ENCODE measurements at regions not wholly inside any gene's neighbourhood (a gene's known extent, or its start where the extent isn't known, plus 50 kb on each side); places are given as distances from the start of the nearest gene placed in this dataset.
"Not testable (repeated sequence)": the region's sequence is repeated elsewhere in the genome, so short reads cannot be mapped to it uniquely, and the experiment has no call there.

DNA sequence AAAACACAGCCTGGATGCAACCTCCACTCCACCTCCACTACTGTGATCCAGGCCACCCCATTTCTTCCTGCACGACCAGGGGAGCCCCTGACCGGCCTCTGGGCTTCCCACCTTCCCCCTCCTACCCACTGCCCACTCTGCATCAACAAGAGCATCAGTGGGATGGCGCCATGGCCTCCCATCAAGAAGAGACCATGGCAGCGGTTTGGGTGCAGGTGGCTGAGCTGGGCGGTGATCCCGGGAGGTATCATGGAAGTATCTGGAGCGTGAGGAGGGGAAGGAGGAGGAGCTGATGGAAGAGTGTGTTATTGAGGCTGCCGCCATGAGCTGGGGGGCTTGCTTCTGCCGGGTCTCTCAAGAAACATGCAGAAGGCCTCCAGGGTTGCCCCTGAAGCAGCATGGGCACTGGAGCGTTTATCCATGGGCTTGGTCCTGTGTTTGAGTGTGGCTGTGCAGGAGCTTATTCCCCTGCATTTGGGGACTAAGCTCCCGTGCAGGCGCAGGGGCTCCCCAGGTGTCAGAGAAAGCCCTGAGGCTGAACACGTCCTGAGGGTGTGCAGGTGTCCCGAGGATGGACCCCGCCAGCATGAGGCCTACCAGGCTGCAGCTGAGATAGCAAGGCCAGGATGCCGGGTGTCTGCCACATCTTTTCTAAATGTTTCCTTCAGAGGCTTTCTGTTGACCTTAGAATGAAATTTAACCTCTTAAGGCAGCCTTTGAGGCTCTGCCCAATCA lies 99.2 kb upstream of the PCBD1 start:
- Mint-ChIP-seq H3K27ac (no peak overlapping the region), H3K4me1 (ENCODE audit: low read depth) (peaks cover 16% of the 10 kb centered on the region)

DNA sequence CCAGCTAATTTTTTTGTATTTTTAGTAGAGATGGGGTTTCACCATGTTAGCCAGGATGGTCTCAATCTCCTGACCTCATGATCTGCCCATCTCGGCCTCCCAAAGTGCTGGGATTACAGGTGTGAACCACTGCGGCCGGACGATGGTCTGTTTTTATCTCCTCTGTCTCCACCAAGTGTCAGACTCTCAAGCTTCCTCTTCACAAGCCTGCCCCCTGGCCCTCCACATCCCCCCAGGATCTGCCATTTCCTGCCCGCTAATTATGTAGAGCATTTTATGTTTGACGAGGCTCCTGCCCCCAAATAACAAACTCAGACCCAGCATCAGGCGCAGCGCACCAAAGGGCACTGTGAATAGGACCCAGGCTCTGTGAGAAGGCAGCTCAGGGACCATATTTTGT lies 101.8 kb upstream of the PCBD1 start:
- H3K27ac Mint-ChIP-seq; ATAC-seq; intact Hi-C loops (cut with micrococcal nuclease); CTCF ChIA-PET; H3K27me3 Mint-ChIP-seq; H3K9me3 Mint-ChIP-seq; DNase-seq; H3K36me3 Mint-ChIP-seq (ENCODE audit: low read depth); H3K4me3 Mint-ChIP-seq; H3K4me1 Mint-ChIP-seq (ENCODE audit: low read depth): not testable (repeated sequence)
- POLR2A ChIA-PET, result interaction anchor here (0.7 kb wide), 1 partner anchor 325 kb away, joined by 3 read pairs; no protein-coding TSS in a partner anchor

More for the DNA sequence above, 99.2 kb upstream of the PCBD1 start:
- no peak for DNase-seq
- ATAC-seq, result no peak
- intact Hi-C loops (cut with micrococcal nuclease), result no loop called here
- CTCF ChIA-PET, result no interaction called here
- Mint-ChIP-seq H3K27me3 (no peaks in the 10 kb centered on the region), H3K36me3 (ENCODE audit: low read depth) (no peaks in the 10 kb centered on the region), H3K4me3 (no peak overlapping the region), H3K9me3 (no peaks in the 10 kb centered on the region)
- POLR2A ChIA-PET, result no interaction called here
- TF ChIP-seq, protein P1, sequence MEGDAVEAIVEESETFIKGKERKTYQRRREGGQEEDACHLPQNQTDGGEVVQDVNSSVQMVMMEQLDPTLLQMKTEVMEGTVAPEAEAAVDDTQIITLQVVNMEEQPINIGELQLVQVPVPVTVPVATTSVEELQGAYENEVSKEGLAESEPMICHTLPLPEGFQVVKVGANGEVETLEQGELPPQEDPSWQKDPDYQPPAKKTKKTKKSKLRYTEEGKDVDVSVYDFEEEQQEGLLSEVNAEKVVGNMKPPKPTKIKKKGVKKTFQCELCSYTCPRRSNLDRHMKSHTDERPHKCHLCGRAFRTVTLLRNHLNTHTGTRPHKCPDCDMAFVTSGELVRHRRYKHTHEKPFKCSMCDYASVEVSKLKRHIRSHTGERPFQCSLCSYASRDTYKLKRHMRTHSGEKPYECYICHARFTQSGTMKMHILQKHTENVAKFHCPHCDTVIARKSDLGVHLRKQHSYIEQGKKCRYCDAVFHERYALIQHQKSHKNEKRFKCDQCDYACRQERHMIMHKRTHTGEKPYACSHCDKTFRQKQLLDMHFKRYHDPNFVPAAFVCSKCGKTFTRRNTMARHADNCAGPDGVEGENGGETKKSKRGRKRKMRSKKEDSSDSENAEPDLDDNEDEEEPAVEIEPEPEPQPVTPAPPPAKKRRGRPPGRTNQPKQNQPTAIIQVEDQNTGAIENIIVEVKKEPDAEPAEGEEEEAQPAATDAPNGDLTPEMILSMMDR (IDR thresholded peaks at IDR 0.05), result no peak

DNA sequence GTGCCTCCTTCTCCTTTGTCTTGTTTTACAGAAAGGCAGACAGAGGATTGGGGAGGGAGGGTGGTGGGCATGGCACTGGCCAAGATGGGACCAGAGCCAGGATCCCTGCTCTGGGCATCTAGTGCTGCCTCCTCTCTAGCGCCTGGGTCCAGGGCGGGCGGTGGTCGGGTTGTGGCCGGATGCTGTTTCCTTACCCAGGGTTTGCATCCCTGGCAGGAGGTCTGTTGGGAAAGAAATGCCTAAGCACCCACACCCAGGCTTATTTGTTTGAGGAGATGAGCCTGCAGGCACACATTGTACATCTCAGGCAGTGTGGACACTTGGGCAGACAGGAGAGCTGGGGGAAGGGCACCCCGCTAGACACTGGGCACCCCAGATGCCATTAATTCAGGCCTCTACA lies 102.3 kb upstream of the PCBD1 start:
- DNase-seq, result no peak
- H3K9me3 Mint-ChIP-seq, result no peaks in the 10 kb centered on the region

DNA sequence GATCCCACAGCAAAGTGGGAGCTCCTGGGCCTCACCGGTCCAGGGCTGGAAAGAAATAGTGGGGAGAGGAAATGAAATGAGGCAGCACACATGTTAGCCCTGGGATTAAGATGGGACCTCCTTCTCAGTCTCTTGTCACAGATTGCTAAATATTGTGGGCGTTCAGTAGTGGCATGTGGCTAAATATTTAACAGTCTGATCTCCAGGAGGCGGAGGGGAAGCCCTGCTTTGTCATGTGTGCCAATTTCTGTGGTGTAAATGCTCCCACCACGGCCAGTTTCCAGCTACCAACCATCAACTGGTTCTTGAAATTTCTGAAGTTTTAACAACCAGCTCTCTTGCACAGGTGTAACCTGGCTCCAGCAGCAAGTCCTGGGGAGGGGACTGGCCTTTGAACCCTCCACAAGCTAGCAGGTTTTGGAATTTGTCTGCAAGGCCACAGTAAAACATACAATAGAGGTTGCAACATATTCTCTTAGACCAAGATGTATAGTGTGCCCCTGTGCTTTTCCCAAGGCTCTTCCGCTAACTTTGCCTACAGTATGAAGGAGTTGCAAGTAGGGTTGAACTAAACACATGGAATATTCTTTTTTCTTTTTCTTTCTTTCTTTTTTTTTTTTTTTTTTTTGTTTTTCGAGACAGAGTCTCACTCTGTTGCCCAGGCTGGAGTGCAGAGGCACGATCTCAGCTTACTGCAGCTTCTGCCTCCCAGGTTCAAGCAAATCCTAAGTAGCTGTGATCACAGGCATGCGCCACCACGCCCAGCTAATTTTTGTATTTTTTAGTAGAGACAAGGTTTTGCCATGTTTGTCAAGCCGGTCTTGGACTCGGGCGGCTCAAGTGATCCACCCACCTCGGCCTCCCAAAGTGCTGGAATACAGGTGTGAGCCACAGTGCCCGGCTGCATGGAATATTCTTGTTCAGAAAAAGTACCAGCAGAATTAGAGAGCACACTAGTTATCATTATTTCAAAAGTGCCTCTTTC lies 103.1 kb upstream of the PCBD1 start:
- no peaks in the 10 kb centered on the region for H3K27me3 Mint-ChIP-seq
- ATAC-seq (no peak), DNase-seq (peak; percentile 11)
- TF ChIP-seq, protein P1 (IDR thresholded peaks at IDR 0.05), result no peak
- H3K4me1 Mint-ChIP-seq (ENCODE audit: low read depth), result no peaks in the 10 kb centered on the region
- intact Hi-C loops (cut with micrococcal nuclease), result no loop called here
- ChIA-PET CTCF (no interaction called here), POLR2A (no interaction called here)
- H3K4me3 Mint-ChIP-seq, result no peak overlapping the region
- no peaks in the 10 kb centered on the region for H3K9me3 Mint-ChIP-seq
- no peak overlapping the region for H3K27ac Mint-ChIP-seq
- no peaks in the 10 kb centered on the region for H3K36me3 Mint-ChIP-seq (ENCODE audit: low read depth)

More for the DNA sequence above, 102.3 kb upstream of the PCBD1 start:
- intact Hi-C loops (cut with micrococcal nuclease), result no loop called here
- Mint-ChIP-seq H3K27ac (no peak overlapping the region), H3K4me3 (no peak overlapping the region), H3K27me3 (no peaks in the 10 kb centered on the region), H3K4me1 (ENCODE audit: low read depth) (peaks cover 5% of the 10 kb centered on the region), H3K36me3 (ENCODE audit: low read depth) (no peaks in the 10 kb centered on the region)
- CTCF ChIA-PET, result no interaction called here
- ATAC-seq, result no peak
- TF ChIP-seq, protein P1 (IDR thresholded peaks at IDR 0.05), result no peak
- POLR2A ChIA-PET, result no interaction called here

DNA sequence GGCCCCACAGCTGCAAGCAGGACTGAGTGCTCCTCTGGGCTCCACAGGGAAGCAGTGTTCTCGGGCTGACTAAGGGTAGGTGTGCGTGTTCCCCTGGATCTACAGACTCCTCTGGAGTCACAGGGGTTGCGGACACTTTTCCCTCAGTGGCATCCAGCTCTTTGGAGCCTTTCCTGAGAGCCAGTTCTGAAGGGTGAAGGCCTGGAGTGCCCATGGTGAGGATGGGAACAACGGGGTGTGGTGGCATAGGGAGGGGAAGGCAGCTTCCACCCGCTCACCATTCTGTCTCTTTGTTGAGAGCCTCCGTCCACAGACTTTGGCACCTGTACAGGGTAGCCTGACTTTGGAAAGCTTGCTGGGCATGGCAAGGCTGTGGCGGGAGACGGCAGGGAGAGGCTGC lies 104.1 kb upstream of the PCBD1 start:
- DNase-seq, result no peak
- H3K4me1 Mint-ChIP-seq (ENCODE audit: low read depth), result no peaks in the 10 kb centered on the region
- no peak overlapping the region for H3K4me3 Mint-ChIP-seq
- H3K36me3 Mint-ChIP-seq (ENCODE audit: low read depth), result no peaks in the 10 kb centered on the region
- ChIA-PET CTCF (no interaction called here), POLR2A (no interaction called here)
- H3K27me3 Mint-ChIP-seq, result no peaks in the 10 kb centered on the region
- H3K27ac Mint-ChIP-seq, result no peak overlapping the region
- ATAC-seq, result no peak
- intact Hi-C loops (cut with micrococcal nuclease), result no loop called here
- TF ChIP-seq, protein P1 (IDR thresholded peaks at IDR 0.05), result no peak
- H3K9me3 Mint-ChIP-seq, result no peaks in the 10 kb centered on the region
